Daoy (cell line): ENCODE measurements at regions not wholly inside any gene's neighbourhood (a gene's known extent, or its start where the extent isn't known, plus 50 kb on each side); places are given as distances from the start of the nearest gene placed in this dataset.
A peak's percentile ranks its signal among the peaks of the same experiment; 100 is the strongest.
"Not testable (repeated sequence)": the region's sequence is repeated elsewhere in the genome, so short reads cannot be mapped to it uniquely, and the experiment has no call there.

Experiments used
- DNase-seq: peaks from one replicate; pipeline ENCODE4 v3.0.0-alpha.2; 2015; ENCODE audit warnings: low read depth

- no peak for DNase-seq
Measured at GRCh38 chr1:79969886-79970285, 963.4 kb upstream of the ADGRL4 start.

- no peak for DNase-seq
Measured at GRCh38 chr1:79966438-79966837, 959.9 kb upstream of the ADGRL4 start.

- DNase-seq: no peak
Measured at GRCh38 chr1:79959635-79960034, 953.1 kb upstream of the ADGRL4 start.

- no peak for DNase-seq
Measured at GRCh38 chr1:79955966-79956365, 949.4 kb upstream of the ADGRL4 start.

- no peak for DNase-seq
Measured at GRCh38 chr1:79950511-79950910, 944.0 kb upstream of the ADGRL4 start.

GRCh38 chr1:79945391-79945790, 938.9 kb upstream of the ADGRL4 start:
- no peak for DNase-seq

- no peak for DNase-seq
Measured at GRCh38 chr1:79929356-79929755, 922.8 kb upstream of the ADGRL4 start.

GRCh38 chr1:79928901-79929300, 922.4 kb upstream of the ADGRL4 start:
- DNase-seq: no peak

GRCh38 chr1:79920960-79921669, 914.6 kb upstream of the ADGRL4 start:
- DNase-seq: no peak

- no peak for DNase-seq
Measured at GRCh38 chr1:79914896-79915295, 908.4 kb upstream of the ADGRL4 start.

- no peak for DNase-seq
Measured at GRCh38 chr1:79912813-79913212, 906.3 kb upstream of the ADGRL4 start.

GRCh38 chr1:79903321-79903720, 896.8 kb upstream of the ADGRL4 start:
- no peak for DNase-seq

GRCh38 chr1:79902418-79902817, 895.9 kb upstream of the ADGRL4 start:
- DNase-seq: no peak

GRCh38 chr1:79899914-79900313, 893.4 kb upstream of the ADGRL4 start:
- peak; percentile 38 for DNase-seq

- no peak for DNase-seq
Measured at GRCh38 chr1:79896140-79896539, 889.6 kb upstream of the ADGRL4 start.

- DNase-seq: no peak
Measured at GRCh38 chr1:79895573-79895972, 889.0 kb upstream of the ADGRL4 start.

- DNase-seq: not testable (repeated sequence)
Measured at GRCh38 chr1:79894129-79894528, 887.6 kb upstream of the ADGRL4 start.

GRCh38 chr1:79887059-79887458, 880.5 kb upstream of the ADGRL4 start:
- DNase-seq: no peak

- DNase-seq: no peak
Measured at GRCh38 chr1:79885101-79885500, 878.6 kb upstream of the ADGRL4 start.

- DNase-seq: no peak
Measured at GRCh38 chr1:79877086-79877485, 870.6 kb upstream of the ADGRL4 start.

GRCh38 chr1:79875187-79875586, 868.7 kb upstream of the ADGRL4 start:
- no peak for DNase-seq

- DNase-seq: no peak
Measured at GRCh38 chr1:79874289-79874688, 867.8 kb upstream of the ADGRL4 start.

- no peak for DNase-seq
Measured at GRCh38 chr1:79859212-79859948, 852.9 kb upstream of the ADGRL4 start.

- DNase-seq: no peak
Measured at GRCh38 chr1:79852004-79852403, 845.5 kb upstream of the ADGRL4 start.
